GM18520 (cell line): ENCODE measurements at regions not wholly inside any gene's neighbourhood (a gene's known extent, or its start where the extent isn't known, plus 50 kb on each side); places are given as distances from the start of the nearest gene placed in this dataset.
A peak's percentile ranks its signal among the peaks of the same experiment; 100 is the strongest.

Experiments used
- ATAC-seq: cut with Tn5 transposase; IDR thresholded peaks from one replicate; pipeline ENCODE4 v1.9.1; 2021; ENCODE audit not compliant: unreplicated experiment

GRCh38 chr17:72487731-72488494, 367.1 kb downstream of the SOX9 start:
- no peak for ATAC-seq

- ATAC-seq, result no peak
These were observed 367.9 kb downstream of the SOX9 start for GRCh38 chr17:72488555-72489271.

GRCh38 chr17:72489272-72489641, 368.4 kb downstream of the SOX9 start:
- ATAC-seq, result no peak

DNA sequence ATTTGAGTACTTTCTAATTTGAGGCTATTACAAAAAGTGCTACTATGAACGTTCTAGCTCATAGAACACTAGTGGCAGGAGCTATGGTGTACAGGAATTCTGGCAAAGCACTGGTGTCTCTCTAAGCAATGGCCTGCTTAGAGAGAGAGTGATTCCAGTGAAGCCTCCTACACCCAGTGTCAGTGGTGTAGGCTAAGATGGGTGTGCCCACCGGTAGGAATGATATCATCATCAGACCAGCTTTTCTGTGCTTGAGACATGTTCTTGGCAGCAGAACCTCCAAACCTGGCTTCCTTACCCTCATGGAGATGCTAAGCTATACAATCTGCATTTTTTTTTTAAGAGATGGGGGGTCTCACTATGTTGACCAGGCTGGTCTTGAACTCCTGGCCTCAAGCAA, 370.3 kb downstream of the SOX9 start:
- no peak for ATAC-seq

- no peak for ATAC-seq
These were observed 371.7 kb downstream of the SOX9 start for GRCh38 chr17:72492494-72492893.

- no peak for ATAC-seq
These were observed 372.1 kb downstream of the SOX9 start for GRCh38 chr17:72492941-72493340.

- no peak for ATAC-seq
These were observed 373.7 kb downstream of the SOX9 start for GRCh38 chr17:72494566-72494965.

DNA sequence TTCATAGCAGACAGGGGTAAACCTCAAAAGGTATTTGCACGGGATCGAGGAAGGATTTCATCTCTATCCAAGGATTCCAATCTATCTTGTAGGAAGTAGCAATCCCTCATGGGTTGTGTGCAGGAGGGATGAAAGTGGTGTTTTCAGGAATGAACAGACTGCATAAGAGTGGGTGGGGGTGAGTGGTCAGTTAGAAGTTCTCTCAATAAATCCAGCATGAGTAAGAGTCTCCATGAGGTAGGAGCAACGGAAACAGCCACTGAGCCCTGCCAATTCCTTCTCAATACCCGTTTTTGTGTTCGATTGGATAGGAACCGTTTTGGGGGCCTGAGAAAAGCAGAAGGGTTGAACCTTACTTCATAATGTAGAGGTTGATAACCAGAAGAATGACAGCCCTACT, 375.6 kb downstream of the SOX9 start:
- ATAC-seq, result no peak

DNA sequence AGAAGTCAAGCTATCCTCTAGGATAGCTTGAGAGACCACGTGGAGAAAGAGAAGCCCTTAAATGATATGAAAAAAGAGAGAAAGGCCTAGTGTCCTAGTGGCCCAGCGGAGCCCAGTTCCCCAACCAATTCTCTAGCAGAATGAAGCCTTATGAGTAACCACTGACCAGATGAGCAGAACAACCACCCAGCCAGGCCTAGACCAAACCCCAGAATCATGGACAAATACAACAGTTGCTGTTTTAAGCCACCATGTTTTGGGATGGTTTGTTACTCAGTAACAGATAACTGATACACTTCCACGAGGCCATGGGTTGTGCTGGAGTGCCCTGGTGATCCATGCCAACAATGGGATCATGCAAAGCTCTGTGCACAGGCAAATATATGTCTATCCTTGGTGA, 377.1 kb downstream of the SOX9 start:
- ATAC-seq, result no peak

- ATAC-seq, result no peak
These were observed 377.8 kb downstream of the SOX9 start for GRCh38 chr17:72498364-72499210.

- ATAC-seq, result no peak
These were observed 380.9 kb downstream of the SOX9 start for GRCh38 chr17:72501404-72502370.

- ATAC-seq, result no peak
These were observed 381.8 kb downstream of the SOX9 start for GRCh38 chr17:72502371-72503341.

- no peak for ATAC-seq
These were observed 382.7 kb downstream of the SOX9 start for GRCh38 chr17:72503556-72503955.

- no peak for ATAC-seq
These were observed 384.0 kb downstream of the SOX9 start for GRCh38 chr17:72504783-72505182.

DNA sequence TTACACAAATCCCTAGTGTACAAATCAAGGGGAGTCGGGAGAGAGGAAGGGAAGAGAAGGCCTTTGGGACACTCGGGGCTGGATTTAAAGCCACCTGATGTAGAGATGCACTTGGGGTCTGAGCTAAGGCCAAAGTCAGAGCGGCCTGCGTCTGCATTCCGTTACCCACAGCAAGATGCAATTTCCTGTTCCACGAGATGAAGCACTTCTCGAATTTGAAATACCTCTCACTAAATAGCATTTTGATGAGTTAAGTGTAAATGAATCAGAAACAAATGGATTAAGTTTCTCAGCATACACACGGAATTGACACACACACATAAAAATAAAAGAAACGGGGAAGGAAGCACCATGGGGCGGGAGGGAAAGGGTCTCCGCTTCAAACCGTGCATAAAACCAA, 386.0 kb downstream of the SOX9 start:
- ATAC-seq, result no peak

DNA sequence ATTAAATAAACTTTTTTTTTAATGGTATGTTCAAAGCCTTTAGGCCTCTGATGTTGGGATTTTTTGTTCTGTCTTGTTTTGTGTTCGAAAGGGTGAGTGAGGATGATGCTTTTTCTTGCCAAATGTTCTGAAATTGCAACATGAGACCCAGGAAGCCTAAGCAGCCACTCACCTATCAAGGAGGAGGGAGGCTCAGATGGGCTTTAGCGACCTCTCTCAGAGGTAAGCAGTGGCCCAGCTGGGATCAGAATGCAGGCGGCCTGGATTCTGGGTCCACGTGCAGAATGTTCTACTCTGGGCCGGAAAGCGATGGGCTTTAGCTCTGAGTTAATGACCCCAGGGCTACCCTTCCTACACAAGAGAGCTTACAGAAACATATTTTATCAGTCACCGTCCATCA, 386.6 kb downstream of the SOX9 start:
- no peak for ATAC-seq

DNA sequence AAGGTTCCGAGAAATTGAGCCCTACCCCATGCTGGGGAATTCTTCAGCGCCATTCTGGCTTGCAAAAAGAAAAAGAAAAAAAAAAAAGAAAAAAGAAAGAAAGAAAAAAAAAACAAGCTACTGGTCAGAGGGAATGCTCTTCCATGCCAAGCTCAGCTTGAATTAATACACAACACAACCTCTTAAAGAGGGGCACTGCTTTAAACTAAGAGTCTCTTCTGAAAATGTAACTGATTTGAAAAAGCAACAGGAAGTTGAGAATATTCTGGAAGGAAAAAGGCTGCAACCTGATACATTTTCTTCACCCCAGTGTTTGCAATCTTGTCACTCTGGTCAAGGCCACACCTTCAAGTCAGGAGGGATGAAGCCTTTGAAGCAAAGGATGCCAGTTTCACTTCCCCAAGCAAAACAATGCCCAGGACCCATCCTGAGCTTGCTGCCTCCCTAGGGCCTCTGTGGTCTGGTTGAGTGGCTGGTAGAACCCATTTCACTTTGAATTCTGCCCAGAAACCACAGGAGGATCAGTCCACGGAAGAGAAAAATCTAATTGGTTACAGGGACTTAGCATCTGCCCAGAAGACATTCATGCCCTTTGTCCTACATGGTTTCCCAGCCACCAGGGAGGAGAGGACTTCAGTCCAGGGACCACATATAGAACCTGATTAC, 389.7 kb downstream of the SOX9 start:
- ATAC-seq, result peak; percentile 65

- ATAC-seq, result no peak
These were observed 390.4 kb downstream of the SOX9 start for GRCh38 chr17:72511242-72511641.

DNA sequence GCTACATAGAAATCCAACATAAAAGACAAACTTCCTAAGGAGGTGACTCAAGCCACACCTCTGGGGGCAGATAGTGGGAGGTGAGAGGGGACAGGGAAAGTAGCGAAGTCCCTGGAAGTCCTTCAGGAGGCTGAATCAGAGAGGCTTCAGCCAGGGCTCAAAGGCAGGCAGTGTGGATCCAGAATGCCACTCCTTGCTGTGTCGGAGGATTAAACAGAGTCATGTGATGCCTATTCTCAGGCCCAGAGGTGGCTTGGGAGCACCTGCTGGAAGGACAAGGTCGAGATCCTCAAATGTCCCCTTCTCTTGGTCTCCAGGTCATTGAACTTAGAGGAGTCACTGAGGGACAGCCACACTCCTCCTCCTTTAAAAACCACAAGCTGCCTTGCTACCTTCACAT, 391.1 kb downstream of the SOX9 start:
- ATAC-seq, result no peak
